Endodermal cell (in vitro differentiated cells): ENCODE measurements at regions not wholly inside any gene's neighbourhood (a gene's known extent, or its start where the extent isn't known, plus 50 kb on each side); places are given as distances from the start of the nearest gene placed in this dataset.

Experiments used
- DNase-seq: peaks from one replicate; pipeline ENCODE4 v3.0.0-alpha.2; 2017
- H3K27ac ChIP-seq: 2 replicates; pipeline ENCODE4 v1.5.1; 2013; ENCODE audit warnings: mild to moderate bottlenecking, low read depth, low read length, moderate library complexity
- H3K27me3 ChIP-seq: 2 replicates; pipeline ENCODE4 v1.6.1; 2013; ENCODE audit warnings: mild to moderate bottlenecking, low read length, moderate library complexity; ENCODE audit not compliant: insufficient read depth, control insufficient read depth, poor library complexity, severe bottlenecking
- H3K36me3 ChIP-seq: 2 replicates; pipeline ENCODE4 v1.7.0; 2013; ENCODE audit warnings: mild to moderate bottlenecking, low read length, moderate library complexity; ENCODE audit not compliant: control insufficient read depth, insufficient read depth
- H3K4me1 ChIP-seq: one replicate; pipeline ENCODE4 v1.7.0; 2013; ENCODE audit warnings: low read length; ENCODE audit not compliant: control insufficient read depth, insufficient read depth
- H3K4me3 ChIP-seq: 2 replicates; pipeline ENCODE4 v1.5.1; 2013; ENCODE audit warnings: mild to moderate bottlenecking, low read length, moderate library complexity
- H3K9ac ChIP-seq: 2 replicates; pipeline ENCODE4 v1.6.1; 2013; ENCODE audit warnings: mild to moderate bottlenecking, low read length, moderate library complexity; ENCODE audit not compliant: poor library complexity, severe bottlenecking; ENCODE audit errors: extremely low read depth
- H3K9me3 ChIP-seq: 2 replicates; pipeline ENCODE4 v1.6.1; 2013; ENCODE audit warnings: mild to moderate bottlenecking, low read length, moderate library complexity; ENCODE audit not compliant: control insufficient read depth
- H3K27ac Mint-ChIP-seq: 2 replicates; pipeline ENCODE4 v1.8.0; 2020; ENCODE audit warnings: mixed read lengths
- H3K27me3 Mint-ChIP-seq: 2 replicates; pipeline ENCODE4 v1.8.0; 2021; ENCODE audit warnings: mild to moderate bottlenecking, mixed read lengths; ENCODE audit not compliant: insufficient read depth
- H3K36me3 Mint-ChIP-seq: 2 replicates; pipeline ENCODE4 v1.8.0; 2020; ENCODE audit warnings: low read depth, mixed read lengths
- H3K4me1 Mint-ChIP-seq: 2 replicates; pipeline ENCODE4 v1.8.0; 2020; ENCODE audit warnings: mixed read lengths
- H3K4me3 Mint-ChIP-seq: 2 replicates; pipeline ENCODE4 v1.8.0; 2020; ENCODE audit warnings: mild to moderate bottlenecking, moderate library complexity, mixed read lengths
- H3K9me3 Mint-ChIP-seq: 2 replicates; pipeline ENCODE4 v1.8.0; 2020; ENCODE audit warnings: mild to moderate bottlenecking, mixed read lengths
- WGBS, 2 experiments: methylation state at CpG; one replicate each; pipeline versions ENCODE4 v1.1.5 to v1.1.7; 2013; ENCODE audit warnings: missing lambda C conversion rate in 2 of 2, mixed read lengths in 1 of 2; ENCODE audit not compliant: insufficient coverage in 1 of 2, insufficient read length in 1 of 2; 5-methylcytosine and 5-hydroxymethylcytosine counted together
- TF ChIP-seq, protein P1 (sequence below): fragments of 200-600 bp; sonication (generic); conservative IDR thresholded peaks from 2 replicates; pipeline ENCODE4 v1.5.0; 2021; ENCODE audit warnings: antibody characterized with exemption, mild to moderate bottlenecking

- Histone ChIP-seq H3K9me3 (no peaks in the 10 kb centered on the region), H3K27me3 (no peaks in the 10 kb centered on the region), H3K27ac (no peak overlapping the region), H3K4me1 (peaks cover 4% of the 10 kb centered on the region), H3K4me3 (no peak overlapping the region), H3K9ac (no peak overlapping the region), H3K36me3 (no peaks in the 10 kb centered on the region)
- TF ChIP-seq, protein P1, sequence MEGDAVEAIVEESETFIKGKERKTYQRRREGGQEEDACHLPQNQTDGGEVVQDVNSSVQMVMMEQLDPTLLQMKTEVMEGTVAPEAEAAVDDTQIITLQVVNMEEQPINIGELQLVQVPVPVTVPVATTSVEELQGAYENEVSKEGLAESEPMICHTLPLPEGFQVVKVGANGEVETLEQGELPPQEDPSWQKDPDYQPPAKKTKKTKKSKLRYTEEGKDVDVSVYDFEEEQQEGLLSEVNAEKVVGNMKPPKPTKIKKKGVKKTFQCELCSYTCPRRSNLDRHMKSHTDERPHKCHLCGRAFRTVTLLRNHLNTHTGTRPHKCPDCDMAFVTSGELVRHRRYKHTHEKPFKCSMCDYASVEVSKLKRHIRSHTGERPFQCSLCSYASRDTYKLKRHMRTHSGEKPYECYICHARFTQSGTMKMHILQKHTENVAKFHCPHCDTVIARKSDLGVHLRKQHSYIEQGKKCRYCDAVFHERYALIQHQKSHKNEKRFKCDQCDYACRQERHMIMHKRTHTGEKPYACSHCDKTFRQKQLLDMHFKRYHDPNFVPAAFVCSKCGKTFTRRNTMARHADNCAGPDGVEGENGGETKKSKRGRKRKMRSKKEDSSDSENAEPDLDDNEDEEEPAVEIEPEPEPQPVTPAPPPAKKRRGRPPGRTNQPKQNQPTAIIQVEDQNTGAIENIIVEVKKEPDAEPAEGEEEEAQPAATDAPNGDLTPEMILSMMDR: no peak
- Mint-ChIP-seq H3K9me3 (no peaks in the 10 kb centered on the region), H3K4me1 (peaks cover 15% of the 10 kb centered on the region), H3K4me3 (no peak overlapping the region), H3K36me3 (no peaks in the 10 kb centered on the region), H3K27me3 (no peaks in the 10 kb centered on the region), H3K27ac (no peak overlapping the region)
- DNase-seq: no peak
- WGBS, 2 experiments: 87 to 100% methylated on average over 1 to 3 of the region's 3 CpGs
These were observed 61.1 kb upstream of the TMCO5A start for GRCh38 chr15:37873336-37873735.

GRCh38 chr15:37876900-37877299, 57.5 kb upstream of the TMCO5A start:
- Histone ChIP-seq H3K4me1 (peaks cover 12% of the 10 kb centered on the region), H3K27ac (no peak overlapping the region), H3K36me3 (no peaks in the 10 kb centered on the region), H3K9ac (no peak overlapping the region), H3K27me3 (no peaks in the 10 kb centered on the region), H3K4me3 (no peak overlapping the region), H3K9me3 (no peaks in the 10 kb centered on the region)
- Mint-ChIP-seq H3K27ac (no peak overlapping the region), H3K36me3 (no peaks in the 10 kb centered on the region), H3K9me3 (no peaks in the 10 kb centered on the region), H3K4me1 (peaks cover 26% of the 10 kb centered on the region), H3K27me3 (no peaks in the 10 kb centered on the region), H3K4me3 (no peak overlapping the region)
- WGBS, 2 experiments: 88 to 92% methylated on average over 3 of the region's 3 CpGs
- TF ChIP-seq, protein P1: no peak
- DNase-seq: no peak

- Mint-ChIP-seq H3K4me1 (peaks cover 19% of the 10 kb centered on the region), H3K36me3 (no peaks in the 10 kb centered on the region), H3K9me3 (no peaks in the 10 kb centered on the region), H3K27me3 (no peaks in the 10 kb centered on the region), H3K27ac (no peak overlapping the region), H3K4me3 (no peak overlapping the region)
- no peaks in the 10 kb centered on the region for H3K9me3 ChIP-seq
- H3K27me3 ChIP-seq: no peaks in the 10 kb centered on the region
- TF ChIP-seq, protein P1: no peak
- H3K27ac ChIP-seq: no peak overlapping the region
- H3K4me3 ChIP-seq: no peak overlapping the region
- peaks cover 12% of the 10 kb centered on the region for H3K4me1 ChIP-seq
- no peak overlapping the region for H3K9ac ChIP-seq
- no peak for DNase-seq
- H3K36me3 ChIP-seq: no peaks in the 10 kb centered on the region
- WGBS, 2 experiments: 74 to 79% methylated on average over 4 to 7 of the region's 7 CpGs
These were observed 56.3 kb upstream of the TMCO5A start for GRCh38 chr15:37877851-37878741.
